ENCODE measurements at regions not wholly inside any gene's neighbourhood (a gene's known extent, or its start where the extent isn't known, plus 50 kb on each side); places are given as distances from the start of the nearest gene placed in this dataset.

DNA sequence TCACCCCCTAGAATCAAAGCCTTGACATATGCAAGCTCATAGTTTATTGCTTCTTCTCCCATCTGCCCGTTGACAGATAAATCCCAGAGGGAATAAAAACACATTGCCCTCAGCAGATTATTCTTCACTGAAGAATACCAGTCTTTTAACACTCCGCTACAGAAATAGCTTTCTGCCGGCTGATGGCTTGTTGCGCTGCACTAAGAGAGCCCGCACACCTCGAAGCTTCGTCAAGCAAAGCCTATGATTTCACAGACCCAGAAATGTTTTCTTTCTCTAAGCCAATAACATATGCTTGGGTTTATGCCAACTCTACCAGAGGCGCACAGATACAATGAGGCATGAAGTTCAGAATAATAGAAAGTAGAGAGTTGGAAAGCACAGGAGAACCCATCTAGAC is 208.9 kb upstream of the FOXQ1 start:
- Histone ChIP-seq H3K4me1 (peaks cover 0 to 5% of the 10 kb centered on the region in 2 donors), H3K9me3 (no peaks in the 10 kb centered on the region), H3K36me3 (no peaks in the 10 kb centered on the region), H3K27me3 (peaks cover 0 to 3% of the 10 kb centered on the region in 2 donors), H3K27ac (no peak overlapping the region), H3K4me3 (no peak overlapping the region)
- intact Hi-C loops (cut with DNase I; ENCODE audit: low total_unique reads) = no loop called here
- DNase-seq (ENCODE audit: low spot score in 2 of 2) = no peak
- TF ChIP-seq, protein P1, sequence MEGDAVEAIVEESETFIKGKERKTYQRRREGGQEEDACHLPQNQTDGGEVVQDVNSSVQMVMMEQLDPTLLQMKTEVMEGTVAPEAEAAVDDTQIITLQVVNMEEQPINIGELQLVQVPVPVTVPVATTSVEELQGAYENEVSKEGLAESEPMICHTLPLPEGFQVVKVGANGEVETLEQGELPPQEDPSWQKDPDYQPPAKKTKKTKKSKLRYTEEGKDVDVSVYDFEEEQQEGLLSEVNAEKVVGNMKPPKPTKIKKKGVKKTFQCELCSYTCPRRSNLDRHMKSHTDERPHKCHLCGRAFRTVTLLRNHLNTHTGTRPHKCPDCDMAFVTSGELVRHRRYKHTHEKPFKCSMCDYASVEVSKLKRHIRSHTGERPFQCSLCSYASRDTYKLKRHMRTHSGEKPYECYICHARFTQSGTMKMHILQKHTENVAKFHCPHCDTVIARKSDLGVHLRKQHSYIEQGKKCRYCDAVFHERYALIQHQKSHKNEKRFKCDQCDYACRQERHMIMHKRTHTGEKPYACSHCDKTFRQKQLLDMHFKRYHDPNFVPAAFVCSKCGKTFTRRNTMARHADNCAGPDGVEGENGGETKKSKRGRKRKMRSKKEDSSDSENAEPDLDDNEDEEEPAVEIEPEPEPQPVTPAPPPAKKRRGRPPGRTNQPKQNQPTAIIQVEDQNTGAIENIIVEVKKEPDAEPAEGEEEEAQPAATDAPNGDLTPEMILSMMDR (IDR thresholded peaks at IDR 0.05) = no peak
- no peak for TF ChIP-seq POLR2AphosphoS5 (IDR thresholded peaks at IDR 0.05)
- TF ChIP-seq POLR2A (IDR thresholded peaks at IDR 0.05) = no peak

DNA sequence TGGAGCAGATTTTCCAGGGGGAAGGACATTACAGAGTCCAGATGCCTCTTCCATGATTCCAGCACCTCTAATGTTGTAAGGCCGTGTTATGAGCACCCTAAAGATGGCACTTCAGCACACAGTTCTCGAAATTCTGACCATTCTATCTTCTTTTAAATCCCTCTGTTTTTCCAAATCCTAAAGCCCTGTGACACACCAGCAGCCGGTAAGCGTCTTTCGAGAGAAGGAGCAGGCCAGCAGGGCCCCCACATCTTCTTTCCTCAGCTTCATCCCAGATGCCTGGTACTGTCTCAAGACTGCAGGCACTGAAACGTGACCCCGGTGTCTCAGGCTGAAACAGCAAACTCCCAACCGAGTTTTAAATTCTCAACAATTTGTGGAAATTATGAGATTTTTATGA is 211.6 kb upstream of the FOXQ1 start:
- H3K4me3 ChIP-seq = no peak overlapping the region
- no peak for DNase-seq (ENCODE audit: low spot score in 2 of 2)
- H3K36me3 ChIP-seq = no peaks in the 10 kb centered on the region
- peaks cover 0 to 3% of the 10 kb centered on the region in 2 donors for H3K27me3 ChIP-seq
- TF ChIP-seq POLR2AphosphoS5 (IDR thresholded peaks at IDR 0.05) (no peak), POLR2A (IDR thresholded peaks at IDR 0.05) (no peak)
- TF ChIP-seq, protein P1 (IDR thresholded peaks at IDR 0.05) = no peak
- peaks cover 0 to 5% of the 10 kb centered on the region in 2 donors for H3K4me1 ChIP-seq
- H3K9me3 ChIP-seq = no peaks in the 10 kb centered on the region
- H3K27ac ChIP-seq = no peak overlapping the region
- intact Hi-C loops (cut with DNase I; ENCODE audit: low total_unique reads) = no loop called here

DNA sequence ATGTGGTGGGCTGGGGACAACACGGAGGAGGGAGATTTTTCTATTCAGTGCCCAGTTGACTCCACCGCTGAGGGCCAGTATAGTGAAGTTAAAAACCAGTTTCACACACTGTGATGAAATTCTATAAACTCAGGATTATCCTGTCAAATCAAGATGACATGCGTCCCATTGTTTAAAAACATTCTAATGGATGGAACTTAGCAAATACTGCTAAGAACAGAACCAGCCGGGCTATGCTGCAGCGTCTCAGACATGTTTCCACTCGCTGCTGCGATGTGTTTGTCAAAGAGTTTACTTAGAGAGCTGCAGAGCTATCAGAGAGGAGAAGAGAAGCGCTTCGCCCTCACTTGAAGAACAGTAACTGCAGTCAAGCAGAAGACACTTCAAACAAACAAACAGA is 212.6 kb upstream of the FOXQ1 start:
- TF ChIP-seq POLR2A (IDR thresholded peaks at IDR 0.05) = no peak
- TF ChIP-seq, protein P1 (IDR thresholded peaks at IDR 0.05) = no peak
- TF ChIP-seq POLR2AphosphoS5 (IDR thresholded peaks at IDR 0.05) = no peak
- Histone ChIP-seq H3K27ac (no peak overlapping the region), H3K27me3 (peaks cover 0 to 3% of the 10 kb centered on the region in 2 donors), H3K36me3 (no peaks in the 10 kb centered on the region), H3K4me3 (no peak overlapping the region), H3K4me1 (no peaks in the 10 kb centered on the region), H3K9me3 (no peaks in the 10 kb centered on the region)
- intact Hi-C loops (cut with DNase I; ENCODE audit: low total_unique reads) = no loop called here
- no peak for DNase-seq (ENCODE audit: low spot score in 2 of 2)

DNA sequence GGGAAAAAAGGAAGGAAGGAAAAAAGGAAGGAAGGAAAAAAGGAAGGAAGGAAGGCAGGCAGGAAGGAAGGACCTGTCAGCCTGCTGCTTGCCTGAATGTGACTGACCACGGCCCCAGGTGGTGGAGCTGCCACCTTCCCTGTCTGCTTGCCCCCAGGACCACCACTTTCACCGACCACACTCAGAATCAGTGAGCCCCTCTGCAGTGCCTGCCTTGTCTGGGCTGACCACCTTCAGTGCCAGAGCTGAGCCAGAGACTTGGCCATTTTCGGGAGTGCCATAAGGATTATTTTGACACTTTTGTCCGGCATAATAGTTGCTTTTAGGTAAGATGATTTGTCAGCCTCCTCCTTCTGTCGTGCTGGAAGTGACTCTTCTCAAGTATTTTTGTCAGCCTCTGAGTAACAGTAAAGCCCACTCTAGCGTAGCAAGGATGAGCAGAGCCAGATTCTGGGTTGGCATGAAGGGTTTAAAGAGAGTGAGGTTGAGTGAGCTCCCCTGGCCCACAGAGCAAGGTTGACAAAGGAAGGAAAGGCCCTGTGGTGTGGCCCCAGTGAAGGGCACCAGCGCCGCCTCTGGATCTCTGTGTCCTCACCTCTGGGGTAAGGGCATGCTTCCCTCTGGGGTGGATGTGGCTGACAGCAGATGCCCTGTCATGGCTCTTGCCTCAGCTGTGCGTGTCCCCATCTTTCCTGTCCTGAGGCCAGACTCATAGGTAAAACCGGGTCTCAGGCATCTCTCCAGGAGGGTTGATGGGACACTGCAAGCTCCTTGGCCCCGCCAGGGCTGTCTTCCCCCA is 214.7 kb upstream of the FOXQ1 start:
- no peaks in the 10 kb centered on the region for H3K36me3 ChIP-seq
- TF ChIP-seq, protein P1 (IDR thresholded peaks at IDR 0.05) = no peak
- TF ChIP-seq POLR2AphosphoS5 (IDR thresholded peaks at IDR 0.05) = no peak
- TF ChIP-seq POLR2A (IDR thresholded peaks at IDR 0.05) = no peak
- no peak overlapping the region for H3K27ac ChIP-seq
- peaks cover 0 to 3% of the 10 kb centered on the region in 2 donors for H3K27me3 ChIP-seq
- H3K4me3 ChIP-seq = no peak overlapping the region
- intact Hi-C loops (cut with DNase I; ENCODE audit: low total_unique reads) = no loop called here
- no peaks in the 10 kb centered on the region for H3K9me3 ChIP-seq
- no peaks in the 10 kb centered on the region for H3K4me1 ChIP-seq
- no peak for DNase-seq (ENCODE audit: low spot score in 2 of 2)

DNA sequence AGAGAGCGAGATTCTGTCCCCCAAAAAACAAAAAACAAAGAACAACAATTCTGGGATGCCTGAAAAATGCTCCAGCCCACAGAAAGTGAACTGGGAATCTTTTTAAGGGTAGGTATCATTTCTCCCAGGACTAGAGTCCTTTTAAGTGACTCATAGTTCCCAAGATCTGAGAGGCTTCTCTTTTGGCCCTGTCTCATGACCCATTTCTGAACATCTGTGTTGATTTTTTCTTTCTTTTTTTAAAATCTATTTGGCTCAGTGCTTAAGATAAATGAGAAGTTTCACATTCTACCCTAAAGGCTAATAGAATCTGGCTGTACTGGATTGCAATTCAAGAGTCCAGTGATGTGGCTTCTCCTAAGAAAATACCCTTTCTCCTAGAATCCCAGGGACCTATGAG is 217.6 kb upstream of the FOXQ1 start:
- Histone ChIP-seq H3K27ac (no peak overlapping the region), H3K36me3 (no peaks in the 10 kb centered on the region), H3K9me3 (no peaks in the 10 kb centered on the region), H3K27me3 (no peaks in the 10 kb centered on the region), H3K4me3 (no peak overlapping the region), H3K4me1 (no peaks in the 10 kb centered on the region)
- TF ChIP-seq, protein P1 (IDR thresholded peaks at IDR 0.05) = no peak
- TF ChIP-seq POLR2AphosphoS5 (IDR thresholded peaks at IDR 0.05) = no peak
- DNase-seq (ENCODE audit: low spot score in 2 of 2) = no peak
- intact Hi-C loops (cut with DNase I; ENCODE audit: low total_unique reads) = no loop called here

Measured in breast epithelium (tissue), 4 donors.